ENCODE measurements at regions not wholly inside any gene's neighbourhood (a gene's known extent, or its start where the extent isn't known, plus 50 kb on each side); places are given as distances from the start of the nearest gene placed in this dataset.

DNA sequence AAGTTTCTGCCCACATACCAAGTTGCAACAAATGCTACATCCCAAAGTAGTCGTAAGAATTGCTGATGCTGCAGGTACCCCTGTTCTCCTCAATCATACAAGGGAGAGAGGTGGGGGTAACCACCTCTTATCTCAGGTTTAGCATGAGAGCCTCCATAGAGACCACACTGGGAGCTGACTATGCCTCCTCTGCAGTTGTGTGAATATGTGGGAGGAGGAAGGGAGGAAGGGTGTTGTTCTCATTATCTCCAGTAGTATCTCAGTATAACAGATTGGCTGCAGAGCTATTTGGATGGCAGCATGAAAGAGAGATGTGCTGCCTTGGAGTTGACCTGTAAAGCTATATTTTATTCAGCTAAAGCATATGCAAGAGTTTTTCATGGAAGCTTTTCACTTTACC is 690.7 kb downstream of the KCNJ3 start:
- TF ChIP-seq CTCF (IDR thresholded peaks at IDR 0.05) (no peak), EZH2 (IDR thresholded peaks at IDR 0.05; ENCODE audit: borderline replicate concordance, insufficient read depth, low read depth, low read length, poor library complexity, severe bottlenecking) (no peak)

Measured in B cell (primary cell).